ENCODE measurements at regions not wholly inside any gene's neighbourhood (a gene's known extent, or its start where the extent isn't known, plus 50 kb on each side); places are given as distances from the start of the nearest gene placed in this dataset.
"Not testable (repeated sequence)": the region's sequence is repeated elsewhere in the genome, so short reads cannot be mapped to it uniquely, and the experiment has no call there.

DNA sequence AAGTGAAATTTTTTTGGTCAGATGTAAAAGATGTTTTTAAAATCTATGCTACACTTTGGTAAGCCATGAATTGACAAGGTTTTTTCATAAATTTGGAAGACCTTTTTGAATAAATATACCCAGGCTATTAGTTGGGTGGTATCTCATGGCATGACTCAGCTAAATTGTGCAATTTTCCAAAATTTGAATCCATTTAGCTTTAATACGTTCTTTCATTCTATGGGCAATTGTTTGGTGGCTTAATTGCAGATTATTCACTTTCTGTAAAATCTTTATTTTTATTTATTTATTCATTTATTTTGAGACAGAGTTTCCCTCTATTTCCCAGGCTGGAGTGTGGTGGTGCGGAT is 82.8 kb upstream of the TNRC6A start:
- H3K27ac ChIP-seq, result no peak overlapping the region
- no peak for TF ChIP-seq CTCF (conservative IDR thresholded peaks at IDR 0.05)

DNA sequence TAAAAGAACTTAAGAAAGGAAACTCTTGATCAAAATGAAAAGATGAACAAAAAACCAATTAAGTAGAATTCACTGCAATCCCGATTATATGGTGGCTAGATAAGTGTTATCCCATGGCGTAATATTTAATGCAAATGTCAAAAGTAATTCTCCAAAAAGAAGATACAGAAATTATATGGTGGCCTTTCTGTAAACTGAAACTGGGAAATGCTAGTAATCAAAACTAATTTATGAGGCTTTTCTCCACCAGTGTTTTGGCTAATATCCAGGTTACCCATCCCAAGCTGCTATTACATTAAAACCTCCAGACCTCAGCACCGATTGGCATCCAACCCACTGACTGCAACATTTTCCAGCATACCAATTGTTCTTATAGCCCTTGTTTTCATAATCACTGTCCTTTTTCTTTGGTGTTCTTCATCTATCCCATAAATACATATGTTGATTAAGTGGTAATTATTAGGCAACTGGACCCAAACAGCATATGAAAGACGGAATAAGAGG is 77.2 kb upstream of the TNRC6A start:
- H3K27ac ChIP-seq, result no peak overlapping the region
- TF ChIP-seq CTCF (conservative IDR thresholded peaks at IDR 0.05), result no peak

DNA sequence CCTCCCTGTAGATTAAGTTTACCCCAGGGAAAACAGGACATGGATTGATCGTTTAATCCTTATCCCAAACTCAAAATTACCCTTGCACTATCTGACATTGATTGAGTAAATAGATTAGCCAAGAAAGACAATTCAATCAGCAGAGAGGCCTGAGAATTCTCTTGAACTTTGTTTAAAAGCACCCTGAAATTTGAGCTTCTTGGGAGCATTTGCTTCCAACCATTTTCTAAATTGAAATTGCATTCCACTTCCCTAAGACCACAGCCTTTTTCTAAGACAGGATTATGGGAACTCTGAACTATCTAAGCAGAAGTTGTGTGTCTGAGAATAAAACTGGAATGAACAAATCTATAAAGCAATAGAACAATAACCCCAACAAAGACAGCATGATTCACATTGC is 76.6 kb upstream of the TNRC6A start:
- no peak for TF ChIP-seq CTCF (conservative IDR thresholded peaks at IDR 0.05)
- no peak overlapping the region for H3K27ac ChIP-seq

GRCh38 chr16:24653725-24654124 is 75.7 kb upstream of the TNRC6A start:
- no peak overlapping the region for H3K27ac ChIP-seq

DNA sequence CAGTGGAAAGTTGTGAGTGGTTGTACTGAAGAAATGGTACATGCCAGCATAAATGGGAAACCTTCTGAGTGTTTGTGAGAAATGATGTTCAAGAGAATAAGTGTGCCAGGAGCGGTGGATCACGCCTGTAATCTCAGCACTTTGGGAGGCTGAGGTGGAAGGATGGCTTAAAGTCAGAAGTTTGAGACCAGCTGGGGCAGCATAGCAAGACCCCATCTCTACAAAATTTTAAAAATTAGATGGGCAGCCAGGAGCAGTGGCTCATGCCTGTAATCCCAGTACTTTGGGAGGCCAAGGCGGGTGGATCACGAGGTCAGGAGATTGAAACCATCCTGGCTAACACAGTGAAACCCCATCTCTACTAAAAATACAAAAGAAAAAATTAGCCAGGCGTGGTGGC is 63.5 kb upstream of the TNRC6A start:
- not testable (repeated sequence) for H3K27ac ChIP-seq

More at GRCh38 chr16:24653725-24654124, 75.7 kb upstream of the TNRC6A start:
- no peak for TF ChIP-seq CTCF (conservative IDR thresholded peaks at IDR 0.05)

- H3K27ac ChIP-seq, result no peak overlapping the region
- TF ChIP-seq CTCF (conservative IDR thresholded peaks at IDR 0.05), result no peak
Observed at GRCh38 chr16:24667244-24667764, 62.1 kb upstream of the TNRC6A start.

DNA sequence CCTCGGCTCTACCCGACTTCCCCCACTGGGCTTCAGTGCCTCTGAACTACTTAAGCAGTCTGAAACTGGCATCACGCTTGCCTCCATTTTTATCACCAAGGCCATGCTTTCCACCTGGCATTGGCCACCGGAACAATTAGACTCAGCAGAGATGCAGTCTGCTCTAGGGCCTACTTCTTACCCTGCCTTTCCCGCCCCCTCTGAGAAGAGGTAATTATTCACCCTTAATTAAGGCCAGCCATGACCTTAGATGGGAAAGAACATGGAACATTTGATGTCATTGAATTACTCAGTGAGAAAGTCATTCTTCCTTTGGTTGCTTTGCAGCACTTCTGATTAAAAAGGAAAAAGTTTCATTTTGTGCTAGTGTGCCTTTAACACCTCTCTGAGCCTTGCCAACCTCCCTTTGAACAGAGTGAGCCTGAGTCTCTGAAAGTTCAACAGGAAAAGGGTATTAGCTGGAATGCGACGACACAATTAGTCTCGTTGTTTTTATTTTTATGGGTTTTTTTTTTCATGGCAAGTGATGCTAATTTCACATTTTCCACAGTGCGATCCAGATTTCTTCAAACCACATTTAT is 60.9 kb upstream of the TNRC6A start:
- no peak for TF ChIP-seq CTCF (conservative IDR thresholded peaks at IDR 0.05)
- no peak overlapping the region for H3K27ac ChIP-seq

DNA sequence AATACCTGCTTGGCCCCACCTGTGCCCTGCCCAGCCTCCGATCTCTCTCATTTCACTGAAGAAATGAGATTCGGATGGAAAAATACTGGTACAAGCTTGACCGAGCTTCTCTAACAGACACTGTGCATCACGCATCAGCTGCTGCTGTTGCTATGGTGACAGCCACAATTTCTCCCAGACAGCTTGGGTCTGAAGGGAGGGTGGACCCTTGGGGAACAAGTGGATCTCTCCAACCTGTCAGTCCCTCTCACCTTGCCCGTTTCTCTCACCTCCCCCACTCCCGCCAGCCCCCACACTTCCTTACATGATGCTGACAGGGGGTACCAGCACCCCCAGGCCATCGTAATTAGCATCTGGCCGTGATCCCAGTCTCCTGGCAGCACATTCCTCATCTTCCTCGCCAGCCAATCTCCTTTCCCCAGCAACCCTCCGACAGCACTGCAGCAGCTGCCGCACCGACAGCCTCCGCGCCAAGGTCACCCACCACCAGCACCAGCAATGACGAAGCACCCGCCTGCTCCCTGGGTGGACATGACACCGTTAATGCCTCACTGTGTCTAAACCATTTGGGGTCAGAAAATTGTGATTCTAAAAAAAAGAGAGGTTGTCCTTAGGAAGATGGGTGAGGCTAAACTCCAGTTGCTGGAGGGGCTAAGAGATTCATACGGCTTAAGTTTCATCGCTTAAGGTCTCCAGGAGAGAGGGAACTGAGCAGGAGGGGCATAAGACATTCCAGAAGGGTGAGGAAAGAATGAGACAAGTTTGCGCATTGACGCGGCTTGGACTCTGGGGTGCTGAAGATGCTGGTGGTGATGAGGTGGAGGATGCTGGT is 58.6 kb upstream of the TNRC6A start:
- no peak overlapping the region for H3K27ac ChIP-seq
- TF ChIP-seq CTCF (conservative IDR thresholded peaks at IDR 0.05), result no peak
